ENCODE measurements at regions not wholly inside any gene's neighbourhood (a gene's known extent, or its start where the extent isn't known, plus 50 kb on each side); places are given as distances from the start of the nearest gene placed in this dataset.

DNA sequence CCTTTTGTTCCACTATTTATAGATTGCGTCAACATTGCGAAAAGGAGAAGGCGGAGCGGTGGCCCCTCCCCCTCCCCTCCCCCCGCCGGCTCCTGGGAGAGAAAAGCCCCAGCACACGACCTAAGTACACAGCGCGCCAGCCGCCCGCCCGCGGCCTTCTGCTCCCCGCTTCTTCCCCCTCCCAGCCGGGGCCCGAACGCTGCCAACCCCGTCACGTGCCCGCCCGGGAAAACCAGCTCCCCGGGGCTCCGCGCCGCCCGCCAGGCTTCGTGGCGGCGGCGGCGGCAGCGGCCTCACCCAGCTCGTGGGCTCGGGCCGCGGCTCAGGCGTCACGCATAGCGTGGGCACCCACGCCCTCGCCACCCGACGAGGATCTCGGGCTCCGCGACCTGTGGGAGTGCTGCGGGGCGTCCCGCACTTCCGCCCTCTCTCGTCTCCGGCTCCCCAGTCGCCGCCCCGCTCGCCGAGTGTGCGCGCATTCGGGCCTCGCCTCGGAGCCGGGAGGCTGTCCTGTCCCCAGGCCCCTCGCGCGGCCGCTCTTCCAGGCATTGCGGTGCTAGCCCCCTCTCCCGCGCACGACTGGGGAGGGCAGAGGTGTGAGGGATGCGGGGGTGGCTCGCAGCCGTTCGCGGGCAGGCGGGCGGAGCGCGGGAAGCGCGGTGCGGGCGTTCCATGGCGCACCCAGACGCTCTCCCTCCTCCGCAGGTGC is 110.5 kb downstream of the KCNRG start (continued):
- TF ChIP-seq, protein P1, sequence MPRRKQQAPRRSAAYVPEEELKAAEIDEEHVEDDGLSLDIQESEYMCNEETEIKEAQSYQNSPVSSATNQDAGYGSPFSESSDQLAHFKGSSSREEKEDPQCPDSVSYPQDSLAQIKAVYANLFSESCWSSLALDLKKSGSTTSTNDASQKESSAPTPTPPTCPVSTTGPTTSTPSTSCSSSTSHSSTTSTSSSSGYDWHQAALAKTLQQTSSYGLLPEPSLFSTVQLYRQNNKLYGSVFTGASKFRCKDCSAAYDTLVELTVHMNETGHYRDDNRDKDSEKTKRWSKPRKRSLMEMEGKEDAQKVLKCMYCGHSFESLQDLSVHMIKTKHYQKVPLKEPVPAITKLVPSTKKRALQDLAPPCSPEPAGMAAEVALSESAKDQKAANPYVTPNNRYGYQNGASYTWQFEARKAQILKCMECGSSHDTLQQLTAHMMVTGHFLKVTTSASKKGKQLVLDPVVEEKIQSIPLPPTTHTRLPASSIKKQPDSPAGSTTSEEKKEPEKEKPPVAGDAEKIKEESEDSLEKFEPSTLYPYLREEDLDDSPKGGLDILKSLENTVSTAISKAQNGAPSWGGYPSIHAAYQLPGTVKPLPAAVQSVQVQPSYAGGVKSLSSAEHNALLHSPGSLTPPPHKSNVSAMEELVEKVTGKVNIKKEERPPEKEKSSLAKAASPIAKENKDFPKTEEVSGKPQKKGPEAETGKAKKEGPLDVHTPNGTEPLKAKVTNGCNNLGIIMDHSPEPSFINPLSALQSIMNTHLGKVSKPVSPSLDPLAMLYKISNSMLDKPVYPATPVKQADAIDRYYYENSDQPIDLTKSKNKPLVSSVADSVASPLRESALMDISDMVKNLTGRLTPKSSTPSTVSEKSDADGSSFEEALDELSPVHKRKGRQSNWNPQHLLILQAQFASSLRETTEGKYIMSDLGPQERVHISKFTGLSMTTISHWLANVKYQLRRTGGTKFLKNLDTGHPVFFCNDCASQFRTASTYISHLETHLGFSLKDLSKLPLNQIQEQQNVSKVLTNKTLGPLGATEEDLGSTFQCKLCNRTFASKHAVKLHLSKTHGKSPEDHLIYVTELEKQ (tag by site-specific recombination; IDR thresholded peaks at IDR 0.05; ENCODE audit: borderline replicate concordance) = no peak
- TF ChIP-seq, protein P2, sequence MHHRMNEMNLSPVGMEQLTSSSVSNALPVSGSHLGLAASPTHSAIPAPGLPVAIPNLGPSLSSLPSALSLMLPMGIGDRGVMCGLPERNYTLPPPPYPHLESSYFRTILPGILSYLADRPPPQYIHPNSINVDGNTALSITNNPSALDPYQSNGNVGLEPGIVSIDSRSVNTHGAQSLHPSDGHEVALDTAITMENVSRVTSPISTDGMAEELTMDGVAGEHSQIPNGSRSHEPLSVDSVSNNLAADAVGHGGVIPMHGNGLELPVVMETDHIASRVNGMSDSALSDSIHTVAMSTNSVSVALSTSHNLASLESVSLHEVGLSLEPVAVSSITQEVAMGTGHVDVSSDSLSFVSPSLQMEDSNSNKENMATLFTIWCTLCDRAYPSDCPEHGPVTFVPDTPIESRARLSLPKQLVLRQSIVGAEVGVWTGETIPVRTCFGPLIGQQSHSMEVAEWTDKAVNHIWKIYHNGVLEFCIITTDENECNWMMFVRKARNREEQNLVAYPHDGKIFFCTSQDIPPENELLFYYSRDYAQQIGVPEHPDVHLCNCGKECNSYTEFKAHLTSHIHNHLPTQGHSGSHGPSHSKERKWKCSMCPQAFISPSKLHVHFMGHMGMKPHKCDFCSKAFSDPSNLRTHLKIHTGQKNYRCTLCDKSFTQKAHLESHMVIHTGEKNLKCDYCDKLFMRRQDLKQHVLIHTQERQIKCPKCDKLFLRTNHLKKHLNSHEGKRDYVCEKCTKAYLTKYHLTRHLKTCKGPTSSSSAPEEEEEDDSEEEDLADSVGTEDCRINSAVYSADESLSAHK (tag by site-specific recombination; IDR thresholded peaks at IDR 0.05) = peak; percentile 31; the same call in 1 of the 2 replicates
- peak; percentile 98 for TF ChIP-seq ZNF341 (tag by site-specific recombination; IDR thresholded peaks at IDR 0.05; ENCODE audit: low read depth)
- TF ChIP-seq KLF16 (tag by site-specific recombination; IDR thresholded peaks at IDR 0.05) = 0 out of 2 replicates have a peak, but pooled peaks have one; percentile 30
- TF ChIP-seq ZFP37 (tag by site-specific recombination; IDR thresholded peaks at IDR 0.05) = peak; percentile 94
- TF ChIP-seq, protein P3, sequence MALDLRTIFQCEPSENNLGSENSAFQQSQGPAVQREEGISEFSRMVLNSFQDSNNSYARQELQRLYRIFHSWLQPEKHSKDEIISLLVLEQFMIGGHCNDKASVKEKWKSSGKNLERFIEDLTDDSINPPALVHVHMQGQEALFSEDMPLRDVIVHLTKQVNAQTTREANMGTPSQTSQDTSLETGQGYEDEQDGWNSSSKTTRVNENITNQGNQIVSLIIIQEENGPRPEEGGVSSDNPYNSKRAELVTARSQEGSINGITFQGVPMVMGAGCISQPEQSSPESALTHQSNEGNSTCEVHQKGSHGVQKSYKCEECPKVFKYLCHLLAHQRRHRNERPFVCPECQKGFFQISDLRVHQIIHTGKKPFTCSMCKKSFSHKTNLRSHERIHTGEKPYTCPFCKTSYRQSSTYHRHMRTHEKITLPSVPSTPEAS (tag by site-specific recombination; IDR thresholded peaks at IDR 0.05) = 0 out of 2 replicates have a peak, but pooled peaks have one; percentile 10
- TF ChIP-seq ZNF146 (tag by site-specific recombination; IDR thresholded peaks at IDR 0.05) = peak; percentile 49
- TF ChIP-seq ZNF2 (tag by site-specific recombination; IDR thresholded peaks at IDR 0.05) = peak; percentile 86
- peak; percentile 75; the same call in 1 of the 2 replicates for TF ChIP-seq ZNF324 (tag by site-specific recombination; IDR thresholded peaks at IDR 0.05)
- TF ChIP-seq FEZF1 (tag by site-specific recombination; IDR thresholded peaks at IDR 0.05) = peak; percentile 73
- TF ChIP-seq ZBTB26 (tag by site-specific recombination; optimal IDR thresholded peaks at IDR 0.05) = peak; percentile 99
- TF ChIP-seq, protein P4, sequence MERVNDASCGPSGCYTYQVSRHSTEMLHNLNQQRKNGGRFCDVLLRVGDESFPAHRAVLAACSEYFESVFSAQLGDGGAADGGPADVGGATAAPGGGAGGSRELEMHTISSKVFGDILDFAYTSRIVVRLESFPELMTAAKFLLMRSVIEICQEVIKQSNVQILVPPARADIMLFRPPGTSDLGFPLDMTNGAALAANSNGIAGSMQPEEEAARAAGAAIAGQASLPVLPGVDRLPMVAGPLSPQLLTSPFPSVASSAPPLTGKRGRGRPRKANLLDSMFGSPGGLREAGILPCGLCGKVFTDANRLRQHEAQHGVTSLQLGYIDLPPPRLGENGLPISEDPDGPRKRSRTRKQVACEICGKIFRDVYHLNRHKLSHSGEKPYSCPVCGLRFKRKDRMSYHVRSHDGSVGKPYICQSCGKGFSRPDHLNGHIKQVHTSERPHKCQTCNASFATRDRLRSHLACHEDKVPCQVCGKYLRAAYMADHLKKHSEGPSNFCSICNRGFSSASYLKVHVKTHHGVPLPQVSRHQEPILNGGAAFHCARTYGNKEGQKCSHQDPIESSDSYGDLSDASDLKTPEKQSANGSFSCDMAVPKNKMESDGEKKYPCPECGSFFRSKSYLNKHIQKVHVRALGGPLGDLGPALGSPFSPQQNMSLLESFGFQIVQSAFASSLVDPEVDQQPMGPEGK (tag by site-specific recombination; IDR thresholded peaks at IDR 0.05) = peak; percentile 81
- TF ChIP-seq, protein P5, sequence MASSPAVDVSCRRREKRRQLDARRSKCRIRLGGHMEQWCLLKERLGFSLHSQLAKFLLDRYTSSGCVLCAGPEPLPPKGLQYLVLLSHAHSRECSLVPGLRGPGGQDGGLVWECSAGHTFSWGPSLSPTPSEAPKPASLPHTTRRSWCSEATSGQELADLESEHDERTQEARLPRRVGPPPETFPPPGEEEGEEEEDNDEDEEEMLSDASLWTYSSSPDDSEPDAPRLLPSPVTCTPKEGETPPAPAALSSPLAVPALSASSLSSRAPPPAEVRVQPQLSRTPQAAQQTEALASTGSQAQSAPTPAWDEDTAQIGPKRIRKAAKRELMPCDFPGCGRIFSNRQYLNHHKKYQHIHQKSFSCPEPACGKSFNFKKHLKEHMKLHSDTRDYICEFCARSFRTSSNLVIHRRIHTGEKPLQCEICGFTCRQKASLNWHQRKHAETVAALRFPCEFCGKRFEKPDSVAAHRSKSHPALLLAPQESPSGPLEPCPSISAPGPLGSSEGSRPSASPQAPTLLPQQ (tag by site-specific recombination; IDR thresholded peaks at IDR 0.05) = peak; percentile 55; the same call in 1 of the 2 replicates
- no peak for TF ChIP-seq ZNF350 (tag by site-specific recombination; IDR thresholded peaks at IDR 0.05)
- no peak for TF ChIP-seq ZNF132 (tag by site-specific recombination; IDR thresholded peaks at IDR 0.05; ENCODE audit: borderline replicate concordance)
- TF ChIP-seq KLF1 (tag by site-specific recombination; IDR thresholded peaks at IDR 0.05) = peak; percentile 37; the same call in 1 of the 2 replicates
- TF ChIP-seq SALL2 (tag by site-specific recombination; IDR thresholded peaks at IDR 0.05; ENCODE audit: borderline replicate concordance) = no peak
- peak; percentile 53 for TF ChIP-seq GLIS2 (tag by site-specific recombination; IDR thresholded peaks at IDR 0.05)
- 0 out of 2 replicates have a peak, but pooled peaks have one; percentile 30 for TF ChIP-seq ZNF449 (tag by site-specific recombination; IDR thresholded peaks at IDR 0.05)
- TF ChIP-seq SP2 (tag by site-specific recombination; IDR thresholded peaks at IDR 0.05) = peak; percentile 16
- TF ChIP-seq, protein P6, sequence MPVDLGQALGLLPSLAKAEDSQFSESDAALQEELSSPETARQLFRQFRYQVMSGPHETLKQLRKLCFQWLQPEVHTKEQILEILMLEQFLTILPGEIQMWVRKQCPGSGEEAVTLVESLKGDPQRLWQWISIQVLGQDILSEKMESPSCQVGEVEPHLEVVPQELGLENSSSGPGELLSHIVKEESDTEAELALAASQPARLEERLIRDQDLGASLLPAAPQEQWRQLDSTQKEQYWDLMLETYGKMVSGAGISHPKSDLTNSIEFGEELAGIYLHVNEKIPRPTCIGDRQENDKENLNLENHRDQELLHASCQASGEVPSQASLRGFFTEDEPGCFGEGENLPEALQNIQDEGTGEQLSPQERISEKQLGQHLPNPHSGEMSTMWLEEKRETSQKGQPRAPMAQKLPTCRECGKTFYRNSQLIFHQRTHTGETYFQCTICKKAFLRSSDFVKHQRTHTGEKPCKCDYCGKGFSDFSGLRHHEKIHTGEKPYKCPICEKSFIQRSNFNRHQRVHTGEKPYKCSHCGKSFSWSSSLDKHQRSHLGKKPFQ (tag by site-specific recombination; IDR thresholded peaks at IDR 0.05) = no peak
- peak; percentile 77 for TF ChIP-seq ZNF561 (tag by site-specific recombination; IDR thresholded peaks at IDR 0.05; ENCODE audit: borderline replicate concordance)

Data from HEK293 (cell line).